ENCODE measurements at regions not wholly inside any gene's neighbourhood (a gene's known extent, or its start where the extent isn't known, plus 50 kb on each side); places are given as distances from the start of the nearest gene placed in this dataset.

DNA sequence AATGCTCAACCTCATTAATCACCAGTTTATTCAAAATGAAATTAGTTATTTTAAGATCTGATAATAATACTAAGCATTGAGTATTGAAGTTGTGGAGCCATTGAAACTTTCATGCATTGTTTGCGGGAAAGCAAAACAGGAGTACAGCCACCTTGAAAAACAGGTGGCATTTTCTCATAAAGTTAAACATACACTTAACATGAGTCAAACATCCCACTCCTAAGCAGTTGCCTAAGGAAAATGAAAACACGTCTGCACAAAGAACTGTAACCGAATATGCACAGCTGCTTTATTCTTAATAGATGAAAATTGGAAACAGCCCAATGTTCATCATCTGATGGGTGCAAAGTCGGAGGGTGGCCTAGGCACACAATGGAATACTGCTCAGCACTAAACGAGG, 177.3 kb downstream of the IRX2 start:
- ChIA-PET CTCF (interaction anchor here (1.0 kb wide), 1 partner anchor 9 kb away, joined by 4 read pairs; no protein-coding TSS in a partner anchor), POLR2A (no interaction called here)
- TF ChIP-seq, protein P1, sequence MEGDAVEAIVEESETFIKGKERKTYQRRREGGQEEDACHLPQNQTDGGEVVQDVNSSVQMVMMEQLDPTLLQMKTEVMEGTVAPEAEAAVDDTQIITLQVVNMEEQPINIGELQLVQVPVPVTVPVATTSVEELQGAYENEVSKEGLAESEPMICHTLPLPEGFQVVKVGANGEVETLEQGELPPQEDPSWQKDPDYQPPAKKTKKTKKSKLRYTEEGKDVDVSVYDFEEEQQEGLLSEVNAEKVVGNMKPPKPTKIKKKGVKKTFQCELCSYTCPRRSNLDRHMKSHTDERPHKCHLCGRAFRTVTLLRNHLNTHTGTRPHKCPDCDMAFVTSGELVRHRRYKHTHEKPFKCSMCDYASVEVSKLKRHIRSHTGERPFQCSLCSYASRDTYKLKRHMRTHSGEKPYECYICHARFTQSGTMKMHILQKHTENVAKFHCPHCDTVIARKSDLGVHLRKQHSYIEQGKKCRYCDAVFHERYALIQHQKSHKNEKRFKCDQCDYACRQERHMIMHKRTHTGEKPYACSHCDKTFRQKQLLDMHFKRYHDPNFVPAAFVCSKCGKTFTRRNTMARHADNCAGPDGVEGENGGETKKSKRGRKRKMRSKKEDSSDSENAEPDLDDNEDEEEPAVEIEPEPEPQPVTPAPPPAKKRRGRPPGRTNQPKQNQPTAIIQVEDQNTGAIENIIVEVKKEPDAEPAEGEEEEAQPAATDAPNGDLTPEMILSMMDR (IDR thresholded peaks at IDR 0.05; ENCODE audit: control extremely low read depth, extremely low read depth, low read depth, missing control alignments): no peak
- no peak for DNase-seq (ENCODE audit: extremely low spot score)

DNA sequence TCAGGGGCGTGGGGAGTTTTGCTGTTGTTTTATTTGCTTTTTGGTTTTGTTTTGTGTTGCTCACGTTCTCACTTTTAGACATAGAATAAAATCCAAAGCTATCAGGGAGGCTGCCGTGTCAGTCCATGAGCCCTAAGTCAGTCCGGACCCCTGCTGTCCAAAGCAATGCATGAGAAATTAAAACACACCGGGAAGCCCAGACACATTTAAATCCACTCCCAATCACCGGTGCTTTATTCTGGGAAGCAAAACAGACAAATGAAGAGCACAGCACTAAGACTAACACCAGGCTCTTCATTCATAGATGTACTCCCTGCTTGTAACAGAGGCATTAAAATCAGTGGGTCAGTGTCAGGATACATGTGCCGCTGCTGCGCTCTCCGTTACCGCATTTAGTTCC, 180.9 kb downstream of the IRX2 start:
- DNase-seq (ENCODE audit: extremely low spot score): no peak
- TF ChIP-seq, protein P1 (IDR thresholded peaks at IDR 0.05; ENCODE audit: control extremely low read depth, extremely low read depth, low read depth, missing control alignments): no peak
- POLR2A ChIA-PET: no interaction called here
- CTCF ChIA-PET: no interaction called here

DNA sequence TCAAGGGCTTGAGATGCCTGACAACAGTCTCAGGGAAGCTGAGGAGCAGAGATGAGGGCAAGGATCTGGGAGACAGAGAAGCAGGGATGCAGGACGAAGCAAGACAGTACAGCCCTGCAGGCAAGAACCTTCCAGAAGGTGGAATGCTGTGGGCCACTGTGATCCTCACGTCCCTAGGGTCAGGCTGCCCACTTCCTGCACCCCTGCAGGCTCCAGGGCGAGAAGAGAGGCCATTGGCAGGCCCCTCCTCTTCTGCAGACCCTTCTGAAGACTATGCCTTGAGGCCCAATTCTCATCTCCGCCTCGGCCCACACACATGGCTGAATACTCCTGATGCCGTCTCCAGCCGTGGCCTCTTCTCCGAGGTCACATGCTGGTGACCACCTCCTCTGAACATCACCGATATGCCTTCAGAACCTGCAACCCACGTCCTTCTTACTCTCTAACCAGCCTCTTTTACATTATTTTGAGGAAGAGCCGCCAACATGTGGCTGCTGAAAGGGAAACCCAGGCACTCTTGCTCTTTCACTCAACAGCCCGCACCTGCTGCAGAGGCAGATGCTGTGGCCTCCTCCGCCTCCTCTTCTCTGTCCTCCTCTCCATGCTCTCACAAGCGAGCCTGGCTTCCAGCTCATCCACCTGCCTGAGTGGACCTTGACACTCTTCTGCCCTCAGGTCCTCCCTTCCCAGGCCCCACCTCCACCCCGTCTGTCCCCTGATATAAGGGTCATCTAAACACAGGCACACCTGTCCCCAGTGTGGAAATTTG, 181.5 kb downstream of the IRX2 start:
- DNase-seq (ENCODE audit: extremely low spot score): no peak
- CTCF ChIA-PET: no interaction called here
- TF ChIP-seq, protein P1 (IDR thresholded peaks at IDR 0.05; ENCODE audit: control extremely low read depth, extremely low read depth, low read depth, missing control alignments): no peak
- POLR2A ChIA-PET: no interaction called here

DNA sequence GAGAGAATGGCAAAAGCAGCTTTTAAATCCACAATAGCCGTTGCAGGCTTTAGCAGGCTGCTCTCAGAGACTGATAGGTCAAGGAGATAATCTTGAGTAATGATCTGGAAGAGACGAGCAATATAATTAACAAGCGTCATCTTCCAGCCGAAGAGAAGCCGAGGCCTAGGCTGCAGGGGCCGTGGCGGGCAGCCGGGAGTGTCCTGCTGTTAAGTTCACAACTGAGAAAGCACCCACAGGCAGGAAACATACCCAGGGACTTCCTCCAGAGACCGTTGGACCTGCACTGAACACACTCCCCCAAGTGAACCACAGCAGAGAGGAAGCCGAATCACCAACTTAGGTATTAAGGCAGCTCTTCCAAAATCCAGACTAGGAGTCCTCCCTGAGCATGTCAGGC, 182.3 kb downstream of the IRX2 start:
- ChIA-PET CTCF (no interaction called here), POLR2A (no interaction called here)
- DNase-seq (ENCODE audit: extremely low spot score): no peak
- TF ChIP-seq, protein P1 (IDR thresholded peaks at IDR 0.05; ENCODE audit: control extremely low read depth, extremely low read depth, low read depth, missing control alignments): no peak

DNA sequence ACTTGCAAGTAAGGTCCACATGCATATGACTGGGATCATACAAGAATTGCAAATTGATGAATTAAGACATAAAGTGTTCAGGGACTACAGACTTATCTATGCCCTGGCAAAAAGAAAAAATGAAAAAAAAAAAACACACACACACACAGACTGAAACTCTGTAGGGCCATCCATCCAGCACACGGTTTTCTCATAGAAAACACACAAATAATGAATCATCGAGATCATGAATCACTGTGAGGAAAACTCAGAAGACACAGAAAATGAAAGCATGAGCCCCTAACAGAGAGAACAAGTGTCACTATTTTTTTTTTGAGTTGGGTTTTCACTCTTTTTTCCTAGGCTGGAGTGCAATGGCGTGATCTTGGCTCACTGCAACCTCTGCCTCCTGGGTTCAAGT, 185.2 kb downstream of the IRX2 start:
- POLR2A ChIA-PET: no interaction called here
- DNase-seq (ENCODE audit: extremely low spot score): no peak
- TF ChIP-seq, protein P1 (IDR thresholded peaks at IDR 0.05; ENCODE audit: control extremely low read depth, extremely low read depth, low read depth, missing control alignments): no peak
- CTCF ChIA-PET: interaction anchor here (1.4 kb wide), 1 partner anchor 8 kb away, joined by 4 read pairs; no protein-coding TSS in a partner anchor

DNA sequence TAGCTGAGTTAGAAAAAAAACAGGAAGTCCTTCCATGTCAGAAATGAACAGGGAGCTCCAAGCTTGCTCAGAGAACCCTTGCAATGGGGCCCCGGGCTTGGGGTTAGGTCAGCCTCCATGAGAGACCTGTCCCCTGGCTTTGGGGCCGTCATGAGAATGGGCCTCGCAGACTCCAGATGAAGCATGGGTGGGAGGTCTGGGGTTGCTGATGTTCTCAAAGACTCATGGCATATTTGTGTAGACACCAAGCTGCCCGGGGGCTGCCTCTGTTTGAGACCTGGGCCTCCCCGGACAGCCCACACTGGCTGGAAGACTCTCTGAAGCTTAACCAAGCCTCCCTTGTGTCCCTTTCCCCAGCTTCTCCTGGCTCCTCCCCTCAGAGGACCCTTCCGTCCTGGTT, 186.3 kb downstream of the IRX2 start:
- DNase-seq (ENCODE audit: extremely low spot score): no peak
- CTCF ChIA-PET: interaction anchor here (1.4 kb wide), 1 partner anchor 9 kb away, joined by 4 read pairs; no protein-coding TSS in a partner anchor
- POLR2A ChIA-PET: no interaction called here
- TF ChIP-seq, protein P1 (IDR thresholded peaks at IDR 0.05; ENCODE audit: control extremely low read depth, extremely low read depth, low read depth, missing control alignments): no peak
